NB4 (cell line): ENCODE measurements at regions not wholly inside any gene's neighbourhood (a gene's known extent, or its start where the extent isn't known, plus 50 kb on each side); places are given as distances from the start of the nearest gene placed in this dataset.

ENCODE experiments used
- CTCF ChIP-seq: IDR thresholded peaks from one replicate; pipeline ENCODE4 v1.5.1; 2012; ENCODE audit warnings: low read depth, low read length
- MAX ChIP-seq: IDR thresholded peaks from 2 replicates; pipeline ENCODE4 v1.6.1; 2011; ENCODE audit warnings: low read depth, low read length
- POLR2A ChIP-seq: IDR thresholded peaks from 2 replicates; pipeline ENCODE4 v1.6.1; 2011; ENCODE audit warnings: mild to moderate bottlenecking; ENCODE audit not compliant: insufficient read length; ENCODE audit errors: extremely low read depth

- TF ChIP-seq CTCF (no peak), MAX (no peak), POLR2A (no peak)
Measured at GRCh38 chr1:234709473-234710228, 99.7 kb upstream of the IRF2BP2 start.
